Epidermal melanocyte (primary cell): ENCODE measurements at regions not wholly inside any gene's neighbourhood (a gene's known extent, or its start where the extent isn't known, plus 50 kb on each side); places are given as distances from the start of the nearest gene placed in this dataset.
"Not testable (repeated sequence)": the region's sequence is repeated elsewhere in the genome, so short reads cannot be mapped to it uniquely, and the experiment has no call there.

Experiments
- DNase-seq: peaks from one replicate; pipeline ENCODE4 v3.0.0; 2011; ENCODE audit warnings: low spot score; ENCODE audit not compliant: insufficient read length

DNA sequence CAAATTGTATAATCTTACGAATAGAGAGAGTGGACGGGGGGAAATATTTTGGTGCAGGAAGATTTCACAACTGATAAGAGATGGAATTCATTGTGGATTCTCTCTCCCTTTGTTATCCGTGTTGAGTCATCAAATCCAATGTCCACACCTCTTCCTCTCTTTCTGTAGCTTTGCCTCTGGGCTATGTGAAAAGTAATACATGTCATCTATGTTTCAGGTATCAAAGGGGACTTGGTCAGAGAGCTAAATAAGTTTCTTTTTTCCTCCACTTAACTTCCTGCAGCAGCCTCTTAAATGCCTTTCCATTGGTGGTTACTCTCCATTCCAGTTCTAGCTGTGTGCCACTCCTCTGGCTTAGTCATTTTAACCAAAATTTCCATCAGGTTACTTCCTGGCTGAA lies 169.3 kb upstream of the NXPH2 start:
- no peak for DNase-seq

- no peak for DNase-seq
Measured at GRCh38 chr2:138948070-138948539, 167.9 kb upstream of the NXPH2 start.

DNA sequence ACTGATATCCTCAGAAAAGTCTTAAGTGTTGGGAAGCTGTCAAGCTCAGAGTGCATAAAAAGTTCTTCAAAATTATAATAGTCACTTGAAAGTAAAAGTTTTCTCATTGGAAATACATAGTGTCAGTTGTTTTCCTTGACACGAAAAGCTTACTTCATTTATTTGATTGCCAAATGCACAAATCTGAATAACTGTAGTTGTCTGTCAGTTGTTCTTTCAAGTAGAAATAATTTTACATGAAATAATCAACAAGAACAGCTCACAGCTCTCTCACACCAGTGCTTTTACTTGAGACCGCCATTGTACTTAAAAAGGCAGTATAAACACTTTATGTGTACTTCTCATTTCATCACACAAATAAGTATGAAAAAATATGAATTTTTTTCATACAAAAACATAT lies 163.3 kb upstream of the NXPH2 start:
- no peak for DNase-seq

GRCh38 chr2:138942466-138942865 lies 162.3 kb upstream of the NXPH2 start:
- DNase-seq, result no peak

DNA sequence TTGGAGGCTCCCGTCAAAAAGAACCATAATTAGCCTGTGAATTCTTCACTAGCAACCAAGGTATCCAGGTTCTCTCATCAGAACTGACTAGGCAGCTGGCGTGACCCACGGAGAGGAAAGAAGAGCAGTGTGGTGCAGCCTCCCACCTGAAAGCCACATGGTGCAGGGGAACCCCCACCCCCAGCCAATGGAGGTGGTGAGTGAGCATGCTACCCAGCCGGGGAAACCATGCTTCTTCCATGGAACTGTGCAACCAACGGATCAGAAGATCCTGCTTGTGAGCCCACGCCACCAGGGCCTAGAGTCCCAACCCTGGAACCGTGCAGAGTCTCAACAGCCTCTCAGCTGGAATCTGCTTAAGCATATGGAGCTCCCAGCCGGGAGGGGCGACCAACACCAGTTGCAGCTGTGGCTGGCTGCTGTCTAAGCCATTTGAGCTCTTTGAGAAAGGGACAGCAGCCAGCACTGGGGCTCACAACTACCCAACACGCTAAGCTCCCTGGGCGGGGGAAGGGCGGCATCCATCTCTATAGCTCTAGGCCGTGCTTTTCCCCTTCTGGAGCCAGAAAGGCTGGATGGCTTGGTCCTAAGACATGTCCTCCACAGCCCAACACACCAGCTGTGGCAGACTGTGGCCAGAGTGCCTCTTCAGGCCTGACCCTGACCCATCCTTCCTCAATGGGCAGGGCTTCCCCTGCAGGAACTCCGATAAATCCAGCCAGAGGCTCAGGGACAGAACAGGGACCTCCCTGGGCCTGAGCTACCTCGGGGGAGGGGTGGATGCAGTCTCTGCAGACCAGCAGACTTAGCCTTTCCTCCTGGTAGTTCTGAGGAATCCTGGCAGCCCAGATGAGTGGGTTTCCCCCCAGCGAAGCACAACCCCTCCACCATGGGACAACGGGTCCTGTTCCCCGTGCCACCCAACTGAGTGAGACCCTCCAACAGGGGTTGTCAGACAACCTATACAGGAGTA lies 151.4 kb upstream of the NXPH2 start:
- DNase-seq, result no peak

DNA sequence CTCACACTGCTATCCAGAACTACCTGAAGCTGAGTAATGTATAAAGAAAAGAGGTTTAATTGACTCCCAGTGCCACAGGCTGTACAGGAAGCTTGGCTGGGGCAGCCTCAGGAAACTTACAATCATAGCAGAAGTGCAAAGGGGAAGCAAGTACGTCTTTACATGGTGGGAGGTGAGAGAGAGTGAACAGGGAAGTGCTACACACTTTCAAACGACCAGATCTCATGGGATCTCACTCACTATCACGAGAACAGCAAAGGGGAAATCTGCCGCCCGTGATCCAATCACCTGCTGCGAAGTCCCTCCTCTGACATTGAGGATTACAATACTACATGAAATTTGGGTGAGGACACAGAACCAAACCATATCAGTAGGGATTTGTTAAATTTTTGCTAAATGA lies 150.4 kb upstream of the NXPH2 start:
- DNase-seq, result no peak

- no peak for DNase-seq
Measured at GRCh38 chr2:138928374-138929021, 148.3 kb upstream of the NXPH2 start.

- DNase-seq, result no peak
Measured at GRCh38 chr2:138922973-138923563, 142.9 kb upstream of the NXPH2 start.

GRCh38 chr2:138919120-138919747 lies 139.0 kb upstream of the NXPH2 start:
- no peak for DNase-seq

DNA sequence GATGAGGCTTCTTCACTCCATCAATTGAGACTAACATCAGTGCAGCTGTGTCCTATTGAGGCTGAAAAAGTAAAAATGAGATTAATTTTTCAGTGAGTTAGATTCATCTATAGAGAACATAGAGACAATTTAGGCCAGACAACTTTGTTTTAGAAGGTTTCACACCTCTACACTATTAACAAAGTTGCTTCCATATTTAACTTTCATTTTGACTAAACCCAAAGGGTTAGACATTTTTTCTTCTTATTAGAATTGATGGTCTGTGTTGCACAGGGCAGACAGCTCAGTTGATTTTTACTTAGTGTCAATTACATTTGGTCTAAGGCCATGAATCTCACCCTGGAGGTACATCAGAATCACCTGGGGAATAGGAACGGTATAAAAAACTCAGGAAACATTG lies 130.2 kb upstream of the NXPH2 start:
- no peak for DNase-seq

GRCh38 chr2:138906549-138906948 lies 126.4 kb upstream of the NXPH2 start:
- no peak for DNase-seq

DNA sequence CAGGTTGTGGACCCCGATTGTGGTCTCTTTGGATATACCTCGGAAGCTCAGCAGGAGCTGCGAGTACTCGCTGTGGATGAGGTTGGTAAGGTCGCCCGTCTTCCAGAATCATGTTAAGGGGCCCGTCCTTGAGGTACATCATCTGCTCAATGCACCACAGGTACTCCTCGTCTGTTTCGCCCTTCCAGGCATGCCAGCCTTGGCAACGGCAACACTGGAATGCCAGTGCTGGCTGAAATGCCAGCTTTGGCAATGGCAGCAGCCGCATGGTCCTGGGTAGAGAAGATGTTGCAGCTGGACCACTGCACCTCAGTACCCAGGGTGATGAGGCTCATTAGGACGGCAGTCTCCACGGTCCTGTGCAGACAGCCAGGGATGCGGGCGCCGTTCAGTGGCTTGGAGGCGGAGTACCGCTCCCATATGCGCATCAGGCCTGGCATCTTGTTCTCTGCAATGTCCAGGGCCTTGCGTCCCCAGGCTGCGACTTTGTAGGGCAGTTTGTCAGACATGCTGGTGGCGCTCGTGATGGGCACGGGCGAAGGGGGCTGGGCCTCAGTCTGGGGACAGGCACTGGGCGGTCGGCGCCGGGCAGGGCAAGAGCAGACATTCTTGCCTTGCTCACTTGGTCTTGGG lies 122.2 kb upstream of the NXPH2 start:
- DNase-seq, result no peak

DNA sequence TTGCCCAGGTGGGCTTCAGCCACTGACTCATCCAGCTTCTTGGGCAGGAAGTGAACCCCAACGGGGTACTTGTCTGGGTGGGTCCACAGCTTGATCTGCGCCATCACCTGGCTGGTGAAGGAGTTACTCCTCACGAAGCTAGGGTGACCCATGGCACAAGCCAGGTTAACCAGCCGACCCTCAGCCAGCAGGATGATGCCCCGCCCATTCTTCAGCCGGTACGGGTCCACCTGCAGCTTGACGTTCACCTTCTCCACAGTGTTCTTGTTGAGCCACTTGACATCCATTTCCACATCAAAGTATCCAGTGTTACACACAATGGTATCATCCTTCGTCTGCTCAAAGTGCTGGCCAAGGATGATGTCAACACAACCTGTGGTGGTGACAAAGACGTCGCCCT lies 121.3 kb upstream of the NXPH2 start:
- DNase-seq, result no peak

GRCh38 chr2:138898855-138899254 lies 118.7 kb upstream of the NXPH2 start:
- DNase-seq, result no peak

DNA sequence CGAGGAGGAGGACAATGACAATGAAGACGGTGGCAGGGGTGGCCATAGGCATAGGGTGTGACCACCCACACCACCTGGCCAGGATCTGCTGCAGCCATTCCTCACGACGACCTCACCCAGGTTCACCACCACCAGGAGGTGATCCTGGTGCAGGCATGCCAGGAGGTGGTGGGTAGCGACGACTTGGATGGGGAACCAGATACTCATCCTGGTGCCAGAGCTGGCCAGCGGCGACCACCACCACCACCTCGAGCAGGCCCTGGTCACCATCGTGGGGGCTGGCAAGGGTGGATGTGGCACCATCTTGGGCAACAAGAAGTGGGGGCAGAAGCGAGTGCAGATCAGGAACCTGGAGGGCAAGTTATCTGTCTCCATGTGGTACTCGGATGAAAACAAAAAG lies 117.1 kb upstream of the NXPH2 start:
- DNase-seq, result no peak

DNA sequence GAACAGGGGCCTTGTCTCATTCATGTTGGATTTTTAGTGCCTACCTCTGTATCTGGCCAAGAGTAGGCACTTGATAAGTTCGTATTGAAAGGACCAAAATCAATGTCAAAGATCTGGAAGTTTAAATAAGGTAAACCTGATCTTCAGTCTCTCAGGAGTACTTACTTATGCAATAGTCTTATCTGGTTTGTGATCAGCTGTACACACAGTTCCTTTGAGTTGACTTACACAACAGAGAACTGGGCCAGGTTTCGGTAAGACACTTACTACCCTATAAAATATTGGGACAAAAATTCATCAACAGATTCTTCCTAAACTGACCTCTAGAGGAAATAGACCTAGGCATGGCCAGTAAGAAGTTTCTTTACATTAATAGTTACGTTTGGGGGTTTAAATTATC lies 113.6 kb upstream of the NXPH2 start:
- no peak for DNase-seq

DNA sequence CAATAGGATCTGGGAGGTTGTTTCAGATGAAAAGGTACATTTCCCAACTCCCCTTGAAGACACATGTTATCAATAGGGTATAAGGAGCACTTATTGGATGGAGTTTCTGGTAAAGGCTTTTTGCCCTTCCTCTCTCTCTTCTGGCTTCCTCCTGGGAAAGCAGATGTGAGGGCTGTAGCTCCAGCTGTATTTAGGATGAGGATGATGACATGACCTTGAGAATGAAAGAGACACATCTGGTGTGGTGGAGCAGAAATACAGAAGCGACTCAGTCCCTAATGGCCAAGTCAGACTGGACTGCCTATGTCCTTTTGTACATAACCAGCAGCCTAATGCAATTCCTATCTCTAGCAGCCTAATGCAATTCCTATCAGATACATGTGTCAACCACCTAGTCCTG lies 100.9 kb upstream of the NXPH2 start:
- DNase-seq, result no peak

DNA sequence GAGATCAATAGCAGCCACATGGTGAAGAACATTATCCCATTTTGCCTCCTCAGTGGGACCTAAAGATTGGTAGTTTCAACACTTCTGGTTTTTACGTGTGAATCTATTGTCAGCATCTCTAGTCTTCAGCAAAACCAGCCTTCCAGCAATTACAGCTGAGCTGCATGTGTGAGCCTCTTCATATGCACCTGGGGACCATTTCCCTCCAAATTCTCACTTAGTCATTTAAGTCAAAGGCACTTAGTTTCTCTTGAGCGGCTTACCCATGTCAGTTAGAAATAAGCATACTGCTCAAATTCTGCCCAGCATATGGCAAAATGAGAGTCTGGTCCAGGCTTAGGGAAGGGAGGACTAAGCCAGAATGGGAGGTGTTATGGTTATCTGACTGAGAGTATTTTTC lies 99.7 kb upstream of the NXPH2 start:
- DNase-seq, result no peak

DNA sequence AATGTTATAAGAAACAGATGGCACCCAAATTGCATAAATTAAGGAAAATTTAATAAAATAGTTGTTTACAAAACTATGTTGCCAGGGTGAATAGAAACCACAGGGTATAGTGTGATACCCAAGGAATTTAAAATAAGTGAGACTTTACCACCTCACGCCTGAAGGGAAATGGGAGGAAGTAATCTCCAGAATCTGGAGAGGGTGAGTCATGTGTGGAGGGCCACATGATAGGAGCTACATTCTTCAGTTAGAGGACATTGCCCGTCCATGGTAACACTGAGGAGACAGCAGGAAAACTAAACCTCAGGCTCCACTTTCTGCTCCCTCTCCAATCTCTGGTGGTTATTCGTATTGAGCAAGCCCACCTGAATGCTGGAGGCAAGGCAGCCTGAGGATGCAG lies 97.2 kb upstream of the NXPH2 start:
- no peak for DNase-seq

GRCh38 chr2:138874251-138874650 lies 94.1 kb upstream of the NXPH2 start:
- DNase-seq, result no peak

- DNase-seq, result not testable (repeated sequence)
Measured at GRCh38 chr2:138872116-138872515, 91.9 kb upstream of the NXPH2 start.
